HEK293 (cell line): ENCODE measurements at regions not wholly inside any gene's neighbourhood (a gene's known extent, or its start where the extent isn't known, plus 50 kb on each side); places are given as distances from the start of the nearest gene placed in this dataset.

Experiments
- PRDM1 ChIP-seq: fragments of 450-650 bp; formaldehyde crosslinking; IDR thresholded peaks from 2 replicates; pipeline ENCODE4; 2016; ENCODE audit warnings: missing biosample characterization, missing genetic modification characterization
- TCF7L2 ChIP-seq: IDR thresholded peaks from 2 replicates; pipeline ENCODE4 v1.6.1; 2011; ENCODE audit warnings: low read depth, mild to moderate bottlenecking, inconsistent platforms, low read length, moderate library complexity, borderline replicate concordance
- ZBTB20 ChIP-seq: fragments of 450-650 bp; formaldehyde crosslinking; IDR thresholded peaks from 2 replicates; pipeline ENCODE4 v1.5.1; 2016; ENCODE audit warnings: missing biosample characterization, missing genetic modification characterization
- ZFHX2 ChIP-seq: fragments of 450-650 bp; formaldehyde crosslinking; conservative IDR thresholded peaks from 2 replicates; pipeline ENCODE4 v1.5.1; 2016; ENCODE audit warnings: missing biosample characterization, missing genetic modification characterization
- ZNF121 ChIP-seq: fragments of 450-650 bp; formaldehyde crosslinking; IDR thresholded peaks from 2 replicates; pipeline ENCODE4 v1.5.1; 2016; ENCODE audit warnings: missing biosample characterization, missing genetic modification characterization
- ZNF16 ChIP-seq: fragments of 450-650 bp; formaldehyde crosslinking; IDR thresholded peaks from 2 replicates; pipeline ENCODE4 v1.5.1; 2016; ENCODE audit warnings: low read depth, missing biosample characterization, missing genetic modification characterization
- ZNF169 ChIP-seq: fragments of 450-650 bp; formaldehyde crosslinking; IDR thresholded peaks from 2 replicates; pipeline ENCODE4 v1.5.1; 2016; ENCODE audit warnings: missing biosample characterization, missing genetic modification characterization
- ZNF274 ChIP-seq, 2 experiments: fragments of 200-500 bp in 1 of 2; fragments of 450-650 bp in 1 of 2; sonication (Bioruptor generic) in 1 of 2; formaldehyde crosslinking in 1 of 2; IDR thresholded peaks; 2 replicates each; pipeline versions ENCODE4 v1.5.1 to v1.6.1; 2014 to 2016; ENCODE audit warnings: borderline replicate concordance in 1 of 2, inconsistent platforms in 1 of 2, low read length in 1 of 2, missing biosample characterization in 1 of 2, missing genetic modification characterization in 1 of 2
- ZNF561 ChIP-seq: fragments of 450-650 bp; IDR thresholded peaks from 2 replicates; pipeline ENCODE4 v1.5.1; 2018; ENCODE audit warnings: missing biosample characterization, missing genetic modification characterization, borderline replicate concordance
- TF ChIP-seq, protein P1 (sequence below): fragments of 450-650 bp; formaldehyde crosslinking; IDR thresholded peaks from 2 replicates; pipeline ENCODE4 v1.5.1; 2016; ENCODE audit warnings: missing biosample characterization, missing genetic modification characterization
- TF ChIP-seq, protein P2 (sequence below): fragments of 450-650 bp; IDR thresholded peaks from 2 replicates; pipeline ENCODE4 v1.5.1; 2018; ENCODE audit warnings: missing biosample characterization, missing genetic modification characterization
- TF ChIP-seq, protein P3 (sequence below): fragments of 450-650 bp; formaldehyde crosslinking; IDR thresholded peaks from 2 replicates; pipeline ENCODE4 v1.5.1; 2016; ENCODE audit warnings: missing biosample characterization, missing genetic modification characterization

DNA sequence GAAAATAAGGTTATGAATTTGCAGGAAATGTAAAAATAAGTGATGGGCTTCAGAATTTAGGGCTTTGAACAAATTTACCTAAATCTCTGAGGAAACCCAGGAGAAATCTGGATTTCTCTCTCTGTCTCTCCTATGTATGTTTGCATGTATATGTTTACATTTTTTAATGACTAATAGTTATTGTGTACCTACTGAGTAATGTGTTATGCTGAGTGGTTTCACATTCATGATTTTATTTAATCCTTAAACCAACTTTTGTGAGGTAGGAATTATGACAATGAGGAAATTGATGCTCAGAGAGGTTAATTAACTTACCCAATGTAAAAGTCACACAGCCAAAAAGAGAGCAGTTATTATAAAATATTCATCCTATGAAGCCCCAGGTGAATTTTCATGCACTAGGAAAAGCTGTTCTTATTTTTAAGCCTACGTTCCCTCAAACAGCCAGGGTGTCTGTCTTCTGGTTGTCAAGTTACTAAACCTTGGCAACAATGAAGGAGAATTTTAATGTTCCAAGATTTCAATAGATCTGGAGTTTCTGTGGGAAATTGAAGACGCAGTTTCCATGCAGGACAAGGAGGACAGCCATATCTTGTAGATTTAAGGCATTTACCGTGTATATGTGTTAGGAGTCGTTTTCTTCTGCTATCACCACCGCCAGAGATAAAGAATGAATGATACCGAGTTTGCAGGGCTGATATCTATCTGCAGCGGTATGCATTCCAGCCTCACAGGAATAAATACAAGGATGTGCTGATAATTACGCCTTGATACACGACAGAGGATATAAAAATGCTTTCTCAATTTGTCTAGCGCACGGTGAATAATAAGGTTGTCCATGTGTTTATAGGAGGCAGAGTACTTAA, 484.8 kb downstream of the ZSWIM6 start:
- TF ChIP-seq, protein P1, sequence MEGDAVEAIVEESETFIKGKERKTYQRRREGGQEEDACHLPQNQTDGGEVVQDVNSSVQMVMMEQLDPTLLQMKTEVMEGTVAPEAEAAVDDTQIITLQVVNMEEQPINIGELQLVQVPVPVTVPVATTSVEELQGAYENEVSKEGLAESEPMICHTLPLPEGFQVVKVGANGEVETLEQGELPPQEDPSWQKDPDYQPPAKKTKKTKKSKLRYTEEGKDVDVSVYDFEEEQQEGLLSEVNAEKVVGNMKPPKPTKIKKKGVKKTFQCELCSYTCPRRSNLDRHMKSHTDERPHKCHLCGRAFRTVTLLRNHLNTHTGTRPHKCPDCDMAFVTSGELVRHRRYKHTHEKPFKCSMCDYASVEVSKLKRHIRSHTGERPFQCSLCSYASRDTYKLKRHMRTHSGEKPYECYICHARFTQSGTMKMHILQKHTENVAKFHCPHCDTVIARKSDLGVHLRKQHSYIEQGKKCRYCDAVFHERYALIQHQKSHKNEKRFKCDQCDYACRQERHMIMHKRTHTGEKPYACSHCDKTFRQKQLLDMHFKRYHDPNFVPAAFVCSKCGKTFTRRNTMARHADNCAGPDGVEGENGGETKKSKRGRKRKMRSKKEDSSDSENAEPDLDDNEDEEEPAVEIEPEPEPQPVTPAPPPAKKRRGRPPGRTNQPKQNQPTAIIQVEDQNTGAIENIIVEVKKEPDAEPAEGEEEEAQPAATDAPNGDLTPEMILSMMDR: no peak
- no peak for TF ChIP-seq ZNF274 (IDR thresholded peaks at IDR 0.05; ENCODE audit: low read length)
- no peak for TF ChIP-seq ZNF274 (tag by site-specific recombination; IDR thresholded peaks at IDR 0.05; ENCODE audit: borderline replicate concordance)
- no peak for TF ChIP-seq ZNF561
- no peak for TF ChIP-seq ZBTB20
- TF ChIP-seq ZNF169 (tag by site-specific recombination): no peak
- TF ChIP-seq, protein P2, sequence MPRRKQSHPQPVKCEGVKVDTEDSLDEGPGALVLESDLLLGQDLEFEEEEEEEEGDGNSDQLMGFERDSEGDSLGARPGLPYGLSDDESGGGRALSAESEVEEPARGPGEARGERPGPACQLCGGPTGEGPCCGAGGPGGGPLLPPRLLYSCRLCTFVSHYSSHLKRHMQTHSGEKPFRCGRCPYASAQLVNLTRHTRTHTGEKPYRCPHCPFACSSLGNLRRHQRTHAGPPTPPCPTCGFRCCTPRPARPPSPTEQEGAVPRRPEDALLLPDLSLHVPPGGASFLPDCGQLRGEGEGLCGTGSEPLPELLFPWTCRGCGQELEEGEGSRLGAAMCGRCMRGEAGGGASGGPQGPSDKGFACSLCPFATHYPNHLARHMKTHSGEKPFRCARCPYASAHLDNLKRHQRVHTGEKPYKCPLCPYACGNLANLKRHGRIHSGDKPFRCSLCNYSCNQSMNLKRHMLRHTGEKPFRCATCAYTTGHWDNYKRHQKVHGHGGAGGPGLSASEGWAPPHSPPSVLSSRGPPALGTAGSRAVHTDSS (tag by site-specific recombination): no peak
- TF ChIP-seq ZNF121 (tag by site-specific recombination): no peak
- TF ChIP-seq, protein P3, sequence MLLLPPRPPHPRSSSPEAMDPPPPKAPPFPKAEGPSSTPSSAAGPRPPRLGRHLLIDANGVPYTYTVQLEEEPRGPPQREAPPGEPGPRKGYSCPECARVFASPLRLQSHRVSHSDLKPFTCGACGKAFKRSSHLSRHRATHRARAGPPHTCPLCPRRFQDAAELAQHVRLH (tag by site-specific recombination): no peak
- TF ChIP-seq TCF7L2: no peak
- TF ChIP-seq ZNF16 (tag by site-specific recombination): no peak
- no peak for TF ChIP-seq ZFHX2
- TF ChIP-seq PRDM1 (tag by site-specific recombination): no peak
